ENCODE measurements at regions not wholly inside any gene's neighbourhood (a gene's known extent, or its start where the extent isn't known, plus 50 kb on each side); places are given as distances from the start of the nearest gene placed in this dataset.

DNA sequence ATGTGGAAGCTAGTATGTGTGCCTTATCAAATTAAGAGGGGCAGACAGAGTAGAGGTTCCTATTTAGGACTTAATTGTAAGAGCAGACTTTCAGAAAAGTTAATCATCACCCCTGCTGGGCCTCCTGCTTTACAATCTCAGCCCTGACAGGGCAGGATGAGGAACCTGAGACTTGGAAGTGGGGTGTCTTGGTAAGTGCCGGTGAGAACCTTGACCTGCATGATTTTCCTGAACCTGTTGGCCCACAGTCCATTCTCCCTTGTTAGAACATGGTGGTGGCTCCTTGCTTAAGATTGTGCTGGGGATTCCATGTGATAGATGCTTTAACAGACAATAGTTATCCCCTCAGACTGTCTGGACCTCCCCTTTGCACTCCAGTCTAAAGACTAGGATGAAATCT lies 141.7 kb upstream of the TMEM72 start (continued):
- TF ChIP-seq ELF1 (tag; IDR thresholded peaks at IDR 0.05): no peak
- no peak for TF ChIP-seq BCL6 (CRISPR knock-in tag; IDR thresholded peaks at IDR 0.05)
- TF ChIP-seq CBX5 (IDR thresholded peaks at IDR 0.05; ENCODE audit: borderline replicate concordance, low read depth): no peak
- no peak for TF ChIP-seq SETDB1 (IDR thresholded peaks at IDR 0.05; ENCODE audit: low read length)
- TF ChIP-seq, protein P1, sequence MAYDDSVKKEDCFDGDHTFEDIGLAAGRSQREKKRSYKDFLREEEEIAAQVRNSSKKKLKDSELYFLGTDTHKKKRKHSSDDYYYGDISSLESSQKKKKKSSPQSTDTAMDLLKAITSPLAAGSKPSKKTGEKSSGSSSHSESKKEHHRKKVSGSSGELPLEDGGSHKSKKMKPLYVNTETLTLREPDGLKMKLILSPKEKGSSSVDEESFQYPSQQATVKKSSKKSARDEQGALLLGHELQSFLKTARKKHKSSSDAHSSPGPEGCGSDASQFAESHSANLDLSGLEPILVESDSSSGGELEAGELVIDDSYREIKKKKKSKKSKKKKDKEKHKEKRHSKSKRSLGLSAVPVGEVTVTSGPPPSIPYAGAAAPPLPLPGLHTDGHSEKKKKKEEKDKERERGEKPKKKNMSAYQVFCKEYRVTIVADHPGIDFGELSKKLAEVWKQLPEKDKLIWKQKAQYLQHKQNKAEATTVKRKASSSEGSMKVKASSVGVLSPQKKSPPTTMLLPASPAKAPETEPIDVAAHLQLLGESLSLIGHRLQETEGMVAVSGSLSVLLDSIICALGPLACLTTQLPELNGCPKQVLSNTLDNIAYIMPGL (CRISPR knock-in tag; IDR thresholded peaks at IDR 0.05): no peak

DNA sequence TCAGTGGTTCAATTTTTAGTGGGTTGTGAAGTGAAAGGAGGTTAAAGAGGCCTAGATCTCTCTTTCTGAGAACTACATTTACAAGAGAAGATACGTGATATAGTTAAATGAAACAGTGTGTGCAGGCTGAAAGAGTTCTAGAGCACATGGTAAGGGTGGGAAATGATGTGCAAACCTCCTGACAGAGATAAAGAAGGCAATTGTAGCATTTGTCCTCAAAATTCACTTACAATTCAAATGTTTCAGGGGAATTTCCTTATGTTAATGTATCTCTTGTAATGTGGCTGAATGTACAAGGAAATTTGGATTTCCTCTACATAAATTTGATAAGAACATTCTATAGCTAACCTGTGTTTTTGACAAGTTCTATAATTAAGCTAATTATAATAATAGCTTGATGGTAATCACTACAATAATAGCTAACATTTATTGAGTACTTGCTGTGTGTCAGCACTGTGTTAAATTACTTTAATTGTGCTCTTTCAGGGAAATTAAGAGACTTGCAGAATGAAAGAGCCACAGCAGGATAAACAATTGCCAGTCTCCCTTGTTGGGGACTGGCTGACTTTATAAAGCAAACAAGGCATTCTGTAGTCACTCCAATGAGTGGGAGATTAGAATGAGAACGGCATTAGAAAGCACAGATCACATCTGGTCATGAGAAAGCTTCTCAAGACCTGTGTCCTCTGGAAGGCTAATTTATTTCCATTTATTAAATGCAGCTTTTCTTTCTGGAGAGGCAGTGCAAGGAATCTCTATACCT lies 139.7 kb upstream of the TMEM72 start:
- Histone ChIP-seq H3K4me1 (replicated peaks in 1 of 2; ENCODE audit: control insufficient read depth in 2 of 2, insufficient read depth in 2 of 2, low read length in 2 of 2) (no peaks in the 10 kb centered on the region), H3K4me3 (no peak overlapping the region), H3K27ac (ENCODE audit: extremely low read depth, low read depth, low read length) (no peak overlapping the region), H3K9me1 (ENCODE audit: control insufficient read depth, insufficient read depth, low read length) (no peaks in the 10 kb centered on the region), H3K9ac (ENCODE audit: insufficient read depth in 1 of 2, low read depth in 2 of 2, low read length in 2 of 2) (no peak overlapping the region), H2AFZ (ENCODE audit: low read depth, low read length) (no peak overlapping the region), H3K79me2 (ENCODE audit: control insufficient read depth, insufficient read depth, low read length) (no peaks in the 10 kb centered on the region), H4K20me1 (replicated peaks; ENCODE audit: control insufficient read depth, insufficient read depth, low read length) (peaks cover 5% of the 10 kb centered on the region; the same call in 1 of the 2 replicates), H3K36me3 (ENCODE audit: control insufficient read depth, insufficient read depth, low read length) (no peaks in the 10 kb centered on the region), H3K27me3 (ENCODE audit: control insufficient read depth in 2 of 2, insufficient read depth in 2 of 2, low read length in 2 of 2) (peaks cover 20 to 34% of the 10 kb centered on the region in 2 experiments), H3K9me3 (replicated peaks; ENCODE audit: control insufficient read depth, insufficient read depth, low read depth, low read length) (no peaks in the 10 kb centered on the region), H3K4me2 (ENCODE audit: insufficient read depth, low read length) (no peak overlapping the region)
- no TSS peak for BruUV-seq (replicated peaks)
- in situ Hi-C loops (cut with MboI): no loop called here
- no peak for DNase-seq (ENCODE audit: extremely low read depth in 1 of 4, low spot score in 3 of 4)
- no peak for ATAC-seq
- POLR2A ChIA-PET: no interaction called here
- FAIRE-seq: no peak
- CTCF ChIA-PET (ENCODE audit: low intra/inter-chr PET ratio): no interaction called here
- intact Hi-C loops (cut with micrococcal nuclease): no loop called here
- 0% methylated on average over 2 of the region's 2 CpGs for WGBS (ENCODE audit: insufficient coverage, low coverage, missing lambda C conversion rate)
- no peak for TF ChIP-seq RBM17 (IDR thresholded peaks at IDR 0.05; ENCODE audit: borderline replicate concordance, low read depth, low read length)
- TF ChIP-seq MAFK (IDR thresholded peaks at IDR 0.05; ENCODE audit: low read length): no peak
- TF ChIP-seq GTF2F1 (IDR thresholded peaks at IDR 0.05; ENCODE audit: low read depth, low read length): no peak
- TF ChIP-seq, protein P2, sequence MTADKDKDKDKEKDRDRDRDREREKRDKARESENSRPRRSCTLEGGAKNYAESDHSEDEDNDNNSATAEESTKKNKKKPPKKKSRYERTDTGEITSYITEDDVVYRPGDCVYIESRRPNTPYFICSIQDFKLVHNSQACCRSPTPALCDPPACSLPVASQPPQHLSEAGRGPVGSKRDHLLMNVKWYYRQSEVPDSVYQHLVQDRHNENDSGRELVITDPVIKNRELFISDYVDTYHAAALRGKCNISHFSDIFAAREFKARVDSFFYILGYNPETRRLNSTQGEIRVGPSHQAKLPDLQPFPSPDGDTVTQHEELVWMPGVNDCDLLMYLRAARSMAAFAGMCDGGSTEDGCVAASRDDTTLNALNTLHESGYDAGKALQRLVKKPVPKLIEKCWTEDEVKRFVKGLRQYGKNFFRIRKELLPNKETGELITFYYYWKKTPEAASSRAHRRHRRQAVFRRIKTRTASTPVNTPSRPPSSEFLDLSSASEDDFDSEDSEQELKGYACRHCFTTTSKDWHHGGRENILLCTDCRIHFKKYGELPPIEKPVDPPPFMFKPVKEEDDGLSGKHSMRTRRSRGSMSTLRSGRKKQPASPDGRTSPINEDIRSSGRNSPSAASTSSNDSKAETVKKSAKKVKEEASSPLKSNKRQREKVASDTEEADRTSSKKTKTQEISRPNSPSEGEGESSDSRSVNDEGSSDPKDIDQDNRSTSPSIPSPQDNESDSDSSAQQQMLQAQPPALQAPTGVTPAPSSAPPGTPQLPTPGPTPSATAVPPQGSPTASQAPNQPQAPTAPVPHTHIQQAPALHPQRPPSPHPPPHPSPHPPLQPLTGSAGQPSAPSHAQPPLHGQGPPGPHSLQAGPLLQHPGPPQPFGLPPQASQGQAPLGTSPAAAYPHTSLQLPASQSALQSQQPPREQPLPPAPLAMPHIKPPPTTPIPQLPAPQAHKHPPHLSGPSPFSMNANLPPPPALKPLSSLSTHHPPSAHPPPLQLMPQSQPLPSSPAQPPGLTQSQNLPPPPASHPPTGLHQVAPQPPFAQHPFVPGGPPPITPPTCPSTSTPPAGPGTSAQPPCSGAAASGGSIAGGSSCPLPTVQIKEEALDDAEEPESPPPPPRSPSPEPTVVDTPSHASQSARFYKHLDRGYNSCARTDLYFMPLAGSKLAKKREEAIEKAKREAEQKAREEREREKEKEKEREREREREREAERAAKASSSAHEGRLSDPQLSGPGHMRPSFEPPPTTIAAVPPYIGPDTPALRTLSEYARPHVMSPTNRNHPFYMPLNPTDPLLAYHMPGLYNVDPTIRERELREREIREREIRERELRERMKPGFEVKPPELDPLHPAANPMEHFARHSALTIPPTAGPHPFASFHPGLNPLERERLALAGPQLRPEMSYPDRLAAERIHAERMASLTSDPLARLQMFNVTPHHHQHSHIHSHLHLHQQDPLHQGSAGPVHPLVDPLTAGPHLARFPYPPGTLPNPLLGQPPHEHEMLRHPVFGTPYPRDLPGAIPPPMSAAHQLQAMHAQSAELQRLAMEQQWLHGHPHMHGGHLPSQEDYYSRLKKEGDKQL (CRISPR knock-in tag; IDR thresholded peaks at IDR 0.05; ENCODE audit: borderline replicate concordance): no peak
- no peak for TF ChIP-seq WHSC1 (IDR thresholded peaks at IDR 0.05; ENCODE audit: low read length)
- TF ChIP-seq ATF7 (IDR thresholded peaks at IDR 0.05): no peak
- no peak for TF ChIP-seq EP300 (IDR thresholded peaks at IDR 0.05; ENCODE audit: low read length)
- no peak for TF ChIP-seq SRSF9 (IDR thresholded peaks at IDR 0.05; ENCODE audit: borderline replicate concordance, low read depth, low read length)
- TF ChIP-seq, protein P3, sequence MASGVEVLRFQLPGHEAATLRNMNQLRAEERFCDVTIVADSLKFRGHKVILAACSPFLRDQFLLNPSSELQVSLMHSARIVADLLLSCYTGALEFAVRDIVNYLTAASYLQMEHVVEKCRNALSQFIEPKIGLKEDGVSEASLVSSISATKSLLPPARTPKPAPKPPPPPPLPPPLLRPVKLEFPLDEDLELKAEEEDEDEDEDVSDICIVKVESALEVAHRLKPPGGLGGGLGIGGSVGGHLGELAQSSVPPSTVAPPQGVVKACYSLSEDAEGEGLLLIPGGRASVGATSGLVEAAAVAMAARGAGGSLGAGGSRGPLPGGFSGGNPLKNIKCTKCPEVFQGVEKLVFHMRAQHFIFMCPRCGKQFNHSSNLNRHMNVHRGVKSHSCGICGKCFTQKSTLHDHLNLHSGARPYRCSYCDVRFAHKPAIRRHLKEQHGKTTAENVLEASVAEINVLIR (CRISPR knock-in tag; IDR thresholded peaks at IDR 0.05): no peak
- no peak for TF ChIP-seq ZBED1 (IDR thresholded peaks at IDR 0.05)

Data from K562 (cell line).